Activated naive CD4-positive, alpha-beta T cell treated with anti-CD3 and anti-CD28 coated beads, Interleukin-2, amount 10 ng/mL, durations not matched to agents 7 days and 5 days (primary cell): ENCODE measurements at regions not wholly inside any gene's neighbourhood (a gene's known extent, or its start where the extent isn't known, plus 50 kb on each side); places are given as distances from the start of the nearest gene placed in this dataset.

Experiments
- CTCF ChIA-PET: fragments of 350-600 bp; sonication (Branson Sonifier 250); formaldehyde crosslinking; loops from one replicate; lab custom pipeline; 2021; ENCODE audit warnings: antibody characterized with exemption; lab: Charles Lee
- DNase-seq: peaks from one replicate; pipeline ENCODE4 v3.0.0-alpha.2; 2020
- H3K27ac Mint-ChIP-seq: one replicate; pipeline ENCODE4 v1.8.0; 2021; ENCODE audit warnings: mild to moderate bottlenecking, moderate library complexity, mixed read lengths
- H3K27me3 Mint-ChIP-seq: one replicate; pipeline ENCODE4 v1.8.0; 2021; ENCODE audit warnings: mild to moderate bottlenecking, mixed read lengths
- H3K36me3 Mint-ChIP-seq: one replicate; pipeline ENCODE4 v1.8.0; 2021; ENCODE audit warnings: mixed read lengths
- H3K4me1 Mint-ChIP-seq: one replicate; pipeline ENCODE4 v1.8.0; 2021; ENCODE audit warnings: mixed read lengths
- H3K4me3 Mint-ChIP-seq: one replicate; pipeline ENCODE4 v1.8.0; 2021; ENCODE audit warnings: mild to moderate bottlenecking, moderate library complexity, mixed read lengths
- H3K9me3 Mint-ChIP-seq: one replicate; pipeline ENCODE4 v1.8.0; 2021; ENCODE audit warnings: mixed read lengths

DNA sequence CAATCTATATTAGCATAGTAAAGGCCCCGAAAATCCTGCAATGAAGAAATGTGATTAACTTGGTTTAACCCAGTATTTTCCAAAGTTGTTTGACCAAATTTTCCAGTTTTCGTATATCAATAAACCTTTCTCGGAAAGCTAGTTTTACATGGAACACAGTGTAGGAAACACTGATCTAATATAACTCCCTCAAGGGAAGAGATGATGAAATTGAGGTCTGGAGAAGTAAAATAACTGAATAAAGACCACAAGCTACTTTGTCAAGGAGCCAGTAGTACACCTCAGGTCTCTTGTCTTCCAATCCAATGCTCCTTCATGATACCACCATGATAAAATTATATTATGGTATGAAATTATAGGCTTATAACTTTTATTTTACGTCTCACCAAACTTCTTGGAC is 118.1 kb upstream of the TARS1 start:
- CTCF ChIA-PET = no interaction called here
- H3K4me3 Mint-ChIP-seq = no peak overlapping the region

GRCh38 chr5:33324667-33325307 is 116.0 kb upstream of the TARS1 start:
- no peak overlapping the region for H3K27ac Mint-ChIP-seq
- H3K4me1 Mint-ChIP-seq = no peaks in the 10 kb centered on the region
- no peaks in the 10 kb centered on the region for H3K36me3 Mint-ChIP-seq
- H3K4me3 Mint-ChIP-seq = no peak overlapping the region
- no peaks in the 10 kb centered on the region for H3K9me3 Mint-ChIP-seq
- CTCF ChIA-PET = no interaction called here
- no peaks in the 10 kb centered on the region for H3K27me3 Mint-ChIP-seq
- DNase-seq = no peak

More for the DNA sequence above, 118.1 kb upstream of the TARS1 start:
- H3K36me3 Mint-ChIP-seq = no peaks in the 10 kb centered on the region
- no peaks in the 10 kb centered on the region for H3K4me1 Mint-ChIP-seq
- DNase-seq = no peak
- H3K27me3 Mint-ChIP-seq = no peaks in the 10 kb centered on the region
- no peaks in the 10 kb centered on the region for H3K9me3 Mint-ChIP-seq
- no peak overlapping the region for H3K27ac Mint-ChIP-seq

DNA sequence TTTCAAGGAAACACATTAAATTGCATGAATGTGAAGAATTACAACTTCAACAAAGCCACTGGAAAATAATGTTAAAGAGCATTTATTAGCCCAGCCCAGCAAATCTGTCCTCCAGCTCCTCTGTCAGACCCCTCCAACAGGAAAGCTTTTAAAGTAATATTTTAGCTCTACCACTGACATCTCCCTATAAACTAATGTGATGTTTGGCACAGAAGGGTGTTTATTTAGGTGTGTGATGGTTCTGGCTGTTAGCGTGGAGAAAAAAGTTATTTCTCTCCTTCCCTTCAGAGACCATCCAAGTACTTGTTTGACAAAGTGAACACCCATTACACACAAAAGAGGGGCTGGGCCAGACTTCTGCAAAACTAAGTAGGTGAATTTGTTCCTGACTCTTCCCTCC is 111.9 kb upstream of the TARS1 start:
- H3K4me1 Mint-ChIP-seq = no peaks in the 10 kb centered on the region
- CTCF ChIA-PET = no interaction called here

GRCh38 chr5:33329891-33330290 is 110.9 kb upstream of the TARS1 start:
- Mint-ChIP-seq H3K36me3 (no peaks in the 10 kb centered on the region), H3K27me3 (no peaks in the 10 kb centered on the region), H3K4me1 (no peaks in the 10 kb centered on the region), H3K27ac (no peak overlapping the region), H3K4me3 (no peak overlapping the region), H3K9me3 (no peaks in the 10 kb centered on the region)
- CTCF ChIA-PET = no interaction called here
- no peak for DNase-seq

More for the DNA sequence above, 111.9 kb upstream of the TARS1 start:
- H3K4me3 Mint-ChIP-seq = no peak overlapping the region
- no peaks in the 10 kb centered on the region for H3K36me3 Mint-ChIP-seq
- no peaks in the 10 kb centered on the region for H3K27me3 Mint-ChIP-seq
- no peak overlapping the region for H3K27ac Mint-ChIP-seq
- no peaks in the 10 kb centered on the region for H3K9me3 Mint-ChIP-seq
- DNase-seq = no peak

DNA sequence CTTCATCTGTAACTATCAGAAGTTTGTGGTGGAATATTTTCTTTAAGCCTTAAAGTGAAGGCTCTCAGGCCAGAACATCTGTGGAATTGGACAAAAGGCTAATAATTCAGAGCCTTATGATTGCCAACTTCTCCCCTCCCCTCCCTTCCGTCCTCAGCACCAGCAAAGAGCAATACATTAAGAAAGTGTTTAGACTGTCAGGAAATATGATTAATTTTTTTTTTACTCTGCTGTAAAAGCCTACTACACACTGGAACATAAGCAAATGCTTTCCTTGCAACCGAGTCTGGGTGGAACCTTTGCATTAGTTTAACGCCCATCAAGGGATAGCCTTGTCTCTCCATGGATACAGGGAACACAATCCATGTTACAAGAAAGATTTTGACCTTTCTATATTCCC is 110.3 kb upstream of the TARS1 start:
- H3K27ac Mint-ChIP-seq = no peak overlapping the region
- no peak for DNase-seq
- H3K4me1 Mint-ChIP-seq = no peaks in the 10 kb centered on the region
- no peak overlapping the region for H3K4me3 Mint-ChIP-seq
- H3K36me3 Mint-ChIP-seq = no peaks in the 10 kb centered on the region
- no peaks in the 10 kb centered on the region for H3K9me3 Mint-ChIP-seq
- CTCF ChIA-PET = no interaction called here
- no peaks in the 10 kb centered on the region for H3K27me3 Mint-ChIP-seq

GRCh38 chr5:33330992-33331391 is 109.8 kb upstream of the TARS1 start:
- Mint-ChIP-seq H3K4me1 (no peaks in the 10 kb centered on the region), H3K9me3 (no peaks in the 10 kb centered on the region), H3K27me3 (no peaks in the 10 kb centered on the region), H3K27ac (no peak overlapping the region), H3K4me3 (no peak overlapping the region), H3K36me3 (no peaks in the 10 kb centered on the region)
- DNase-seq = no peak
- CTCF ChIA-PET = no interaction called here

DNA sequence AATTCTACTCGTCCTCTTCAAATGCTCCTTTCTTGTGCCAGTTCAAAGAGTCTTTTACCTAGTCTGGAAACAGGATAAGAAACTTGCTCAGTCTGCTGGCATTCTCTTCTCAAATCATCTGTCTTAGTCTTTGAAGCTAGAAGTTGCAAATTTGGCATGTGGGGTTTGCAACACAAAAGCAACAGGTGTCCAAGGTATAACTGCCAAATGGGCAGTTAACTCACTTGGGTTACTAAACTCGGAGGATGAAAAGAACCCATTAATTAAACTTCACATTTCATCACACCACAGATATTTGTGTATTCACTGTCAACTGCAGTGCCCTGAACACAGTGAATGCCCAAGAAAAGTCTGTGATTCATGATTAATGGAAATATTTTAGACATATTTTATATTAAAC is 108.0 kb upstream of the TARS1 start:
- Mint-ChIP-seq H3K4me3 (no peak overlapping the region), H3K4me1 (no peaks in the 10 kb centered on the region), H3K36me3 (no peaks in the 10 kb centered on the region), H3K27me3 (no peaks in the 10 kb centered on the region), H3K27ac (no peak overlapping the region), H3K9me3 (no peaks in the 10 kb centered on the region)
- DNase-seq = no peak
- CTCF ChIA-PET = no interaction called here

DNA sequence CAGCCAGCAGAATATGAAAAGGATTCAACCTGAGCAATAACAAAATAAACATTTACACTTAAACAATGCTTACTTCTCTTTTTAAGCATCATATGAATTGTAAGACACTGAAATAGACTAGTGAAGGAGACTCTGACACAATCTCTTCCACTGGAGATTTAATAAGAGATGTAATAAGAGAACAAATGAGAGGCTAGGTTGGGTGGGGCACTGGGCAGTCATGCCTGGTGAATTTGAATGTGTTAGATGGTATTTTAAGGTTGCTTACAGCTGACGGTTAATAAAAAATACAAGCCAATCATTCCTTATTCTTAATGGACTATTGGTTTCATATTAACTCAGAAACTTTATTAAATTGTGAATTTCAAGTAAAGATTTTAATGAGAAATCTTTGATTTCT is 105.9 kb upstream of the TARS1 start:
- no peaks in the 10 kb centered on the region for H3K9me3 Mint-ChIP-seq
- CTCF ChIA-PET = no interaction called here
- no peaks in the 10 kb centered on the region for H3K36me3 Mint-ChIP-seq
- H3K27me3 Mint-ChIP-seq = no peaks in the 10 kb centered on the region
- no peak overlapping the region for H3K4me3 Mint-ChIP-seq
- H3K4me1 Mint-ChIP-seq = no peaks in the 10 kb centered on the region
- no peak overlapping the region for H3K27ac Mint-ChIP-seq
- DNase-seq = no peak

GRCh38 chr5:33336891-33337636 is 103.7 kb upstream of the TARS1 start:
- no peaks in the 10 kb centered on the region for H3K9me3 Mint-ChIP-seq
- DNase-seq = no peak
- no peaks in the 10 kb centered on the region for H3K4me1 Mint-ChIP-seq
- no peak overlapping the region for H3K27ac Mint-ChIP-seq
- CTCF ChIA-PET = no interaction called here
- no peaks in the 10 kb centered on the region for H3K36me3 Mint-ChIP-seq
- no peak overlapping the region for H3K4me3 Mint-ChIP-seq
- H3K27me3 Mint-ChIP-seq = no peaks in the 10 kb centered on the region

- CTCF ChIA-PET = no interaction called here
- Mint-ChIP-seq H3K27me3 (no peaks in the 10 kb centered on the region), H3K4me3 (no peak overlapping the region), H3K9me3 (no peaks in the 10 kb centered on the region), H3K27ac (no peak overlapping the region), H3K4me1 (no peaks in the 10 kb centered on the region), H3K36me3 (no peaks in the 10 kb centered on the region)
- DNase-seq = no peak
These were observed 103.2 kb upstream of the TARS1 start for GRCh38 chr5:33337637-33337992.

DNA sequence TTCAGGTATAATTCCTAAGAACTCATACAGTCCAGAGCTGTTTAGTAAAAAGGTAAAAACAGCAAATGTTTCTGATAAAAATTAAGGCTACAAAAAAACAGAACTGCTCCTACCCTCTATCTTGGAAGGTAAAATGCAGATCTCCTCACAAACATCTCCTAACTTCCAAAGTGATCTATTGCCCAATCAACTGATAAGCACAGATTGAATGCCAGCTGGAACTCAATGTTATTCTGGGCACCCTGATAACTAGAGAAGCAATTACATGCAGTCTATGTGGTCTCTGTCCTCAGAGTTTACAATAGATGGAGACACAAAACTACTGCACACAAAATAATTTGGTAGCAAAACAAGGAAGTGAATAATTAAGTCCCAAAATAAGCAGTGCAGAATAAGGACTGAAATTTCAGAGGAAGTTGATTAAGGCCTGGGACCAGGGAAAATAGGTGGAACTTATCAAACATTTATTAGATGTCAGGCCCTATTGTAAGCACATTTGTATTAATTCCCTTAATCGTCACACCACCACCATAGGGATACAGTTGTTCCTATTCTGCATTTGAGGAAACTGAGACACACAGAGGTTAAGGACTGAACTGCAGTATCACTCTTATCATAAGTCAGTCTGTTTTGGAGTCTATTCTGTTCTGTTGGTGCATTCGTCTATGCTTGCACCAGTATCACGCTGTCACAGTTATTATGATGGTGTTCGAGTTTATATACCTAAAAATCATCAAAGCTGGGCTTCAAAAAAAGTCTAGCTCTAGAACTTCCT is 102.2 kb upstream of the TARS1 start:
- DNase-seq = no peak
- Mint-ChIP-seq H3K4me3 (no peak overlapping the region), H3K27me3 (no peaks in the 10 kb centered on the region), H3K27ac (no peak overlapping the region), H3K36me3 (no peaks in the 10 kb centered on the region), H3K9me3 (no peaks in the 10 kb centered on the region), H3K4me1 (no peaks in the 10 kb centered on the region)
- CTCF ChIA-PET = no interaction called here

GRCh38 chr5:33339413-33339812 is 101.4 kb upstream of the TARS1 start:
- no peaks in the 10 kb centered on the region for H3K36me3 Mint-ChIP-seq
- CTCF ChIA-PET = no interaction called here
- H3K4me1 Mint-ChIP-seq = no peaks in the 10 kb centered on the region
- H3K27ac Mint-ChIP-seq = no peak overlapping the region
- H3K4me3 Mint-ChIP-seq = no peak overlapping the region
- no peaks in the 10 kb centered on the region for H3K27me3 Mint-ChIP-seq
- DNase-seq = no peak
- H3K9me3 Mint-ChIP-seq = no peaks in the 10 kb centered on the region

- no peak for DNase-seq
- Mint-ChIP-seq H3K4me3 (no peak overlapping the region), H3K27ac (no peak overlapping the region), H3K36me3 (no peaks in the 10 kb centered on the region), H3K9me3 (no peaks in the 10 kb centered on the region), H3K27me3 (no peaks in the 10 kb centered on the region), H3K4me1 (no peaks in the 10 kb centered on the region)
- CTCF ChIA-PET = no interaction called here
These were observed 100.6 kb upstream of the TARS1 start for GRCh38 chr5:33340195-33340594.

- H3K4me3 Mint-ChIP-seq = no peak overlapping the region
- H3K27me3 Mint-ChIP-seq = no peaks in the 10 kb centered on the region
- H3K9me3 Mint-ChIP-seq = no peaks in the 10 kb centered on the region
- H3K4me1 Mint-ChIP-seq = no peaks in the 10 kb centered on the region
- CTCF ChIA-PET = no interaction called here
- no peak for DNase-seq
- H3K27ac Mint-ChIP-seq = no peak overlapping the region
- H3K36me3 Mint-ChIP-seq = no peaks in the 10 kb centered on the region
These were observed 99.4 kb upstream of the TARS1 start for GRCh38 chr5:33341351-33341750.
